Vagina (tissue), 2 donors: ENCODE measurements at regions not wholly inside any gene's neighbourhood (a gene's known extent, or its start where the extent isn't known, plus 50 kb on each side); places are given as distances from the start of the nearest gene placed in this dataset.

ENCODE experiments used
- DNase-seq, 2 donors: peaks; one replicate each; pipeline ENCODE4 v3.0.0-alpha.2; 2017; ENCODE audit errors: extremely low spot score in 2 of 2
- H3K27ac ChIP-seq: fragments of 200-600 bp; sonication (generic); one replicate; pipeline ENCODE4 v1.5.1; 2019
- H3K27me3 ChIP-seq: fragments of 200-600 bp; sonication (generic); one replicate; pipeline ENCODE4 v1.5.1; 2019
- H3K36me3 ChIP-seq, 2 donors: fragments of 200-600 bp; sonication (generic); one replicate each; pipeline ENCODE4 v1.5.1; 2017 to 2019
- H3K4me1 ChIP-seq: fragments of 200-600 bp; sonication (generic); one replicate; pipeline ENCODE4 v1.5.1; 2019
- H3K4me3 ChIP-seq, 2 donors: fragments of 200-600 bp; sonication (generic); 1 replicate in 1 of 2; 2 replicates in 1 of 2; pipeline ENCODE4 v1.5.1; 2016 to 2019
- H3K9me3 ChIP-seq: fragments of 200-600 bp; sonication (generic); one replicate; pipeline ENCODE4 v1.5.1; 2019
- CTCF ChIP-seq, 3 experiments: fragments of 450-650 bp in 2 of 3; fragments of 200-600 bp in 1 of 3; sonication (generic) in 1 of 3; IDR thresholded peaks; one replicate each; pipeline ENCODE4 v1.5.1; 2017 to 2019; ENCODE audit warnings: antibody characterized with exemption in 3 of 3, mild to moderate bottlenecking in 2 of 3, moderate library complexity in 2 of 3
- POLR2A ChIP-seq, 2 donors: fragments of 450-650 bp; IDR thresholded peaks; one replicate each; pipeline ENCODE4 v1.6.1; 2017; ENCODE audit warnings: antibody characterized with exemption in 2 of 2, mild to moderate bottlenecking in 2 of 2, moderate library complexity in 2 of 2
- POLR2AphosphoS5 ChIP-seq, 2 donors: sonication (generic); formaldehyde crosslinking; IDR thresholded peaks; one replicate each; pipeline ENCODE4 v1.9.0; 2017; ENCODE audit warnings: antibody characterized with exemption in 2 of 2, mild to moderate bottlenecking in 2 of 2, low read depth in 1 of 2; ENCODE audit not compliant: insufficient read depth in 1 of 2
- intact Hi-C: fragments of 100-400 bp; cut with DNase I; formaldehyde crosslinking; loops from one replicate; pipeline ENCODE4 v1.15.1; 2023

- intact Hi-C loops: no loop called here
- H3K4me1 ChIP-seq: no peaks in the 10 kb centered on the region
- no peaks in the 10 kb centered on the region for H3K9me3 ChIP-seq
- H3K4me3 ChIP-seq: no peak overlapping the region
- TF ChIP-seq CTCF (IDR thresholded peaks at IDR 0.05): no peak
- no peak for TF ChIP-seq POLR2A (IDR thresholded peaks at IDR 0.05)
- no peak for TF ChIP-seq POLR2AphosphoS5 (IDR thresholded peaks at IDR 0.05; ENCODE audit: insufficient read depth in 1 of 2, low read depth in 1 of 2)
- no peaks in the 10 kb centered on the region for H3K27me3 ChIP-seq
- H3K27ac ChIP-seq: no peak overlapping the region
- H3K36me3 ChIP-seq: no peaks in the 10 kb centered on the region
- DNase-seq: no peak
These were observed 274.3 kb downstream of the FGF9 start for GRCh38 chr13:21945195-21945594.

- no peak overlapping the region for H3K4me3 ChIP-seq
- no peaks in the 10 kb centered on the region for H3K36me3 ChIP-seq
- DNase-seq: no peak
- intact Hi-C loops: no loop called here
- no peaks in the 10 kb centered on the region for H3K4me1 ChIP-seq
- no peaks in the 10 kb centered on the region for H3K9me3 ChIP-seq
- no peaks in the 10 kb centered on the region for H3K27me3 ChIP-seq
- no peak for TF ChIP-seq POLR2AphosphoS5 (IDR thresholded peaks at IDR 0.05; ENCODE audit: insufficient read depth in 1 of 2, low read depth in 1 of 2)
- no peak for TF ChIP-seq POLR2A (IDR thresholded peaks at IDR 0.05)
- TF ChIP-seq CTCF (IDR thresholded peaks at IDR 0.05): no peak
- H3K27ac ChIP-seq: no peak overlapping the region
These were observed 276.1 kb downstream of the FGF9 start for GRCh38 chr13:21946964-21947363.

GRCh38 chr13:21948769-21949474 lies 278.0 kb downstream of the FGF9 start:
- no peaks in the 10 kb centered on the region for H3K36me3 ChIP-seq
- no peaks in the 10 kb centered on the region for H3K9me3 ChIP-seq
- H3K27ac ChIP-seq: no peak overlapping the region
- TF ChIP-seq POLR2AphosphoS5 (IDR thresholded peaks at IDR 0.05; ENCODE audit: insufficient read depth in 1 of 2, low read depth in 1 of 2) (no peak), CTCF (IDR thresholded peaks at IDR 0.05) (no peak), POLR2A (IDR thresholded peaks at IDR 0.05) (no peak)
- intact Hi-C loops: no loop called here
- H3K4me3 ChIP-seq: no peak overlapping the region
- no peaks in the 10 kb centered on the region for H3K27me3 ChIP-seq
- H3K4me1 ChIP-seq: no peaks in the 10 kb centered on the region
- no peak for DNase-seq

- DNase-seq: no peak
- intact Hi-C loops: no loop called here
- TF ChIP-seq CTCF (IDR thresholded peaks at IDR 0.05) (no peak), POLR2AphosphoS5 (IDR thresholded peaks at IDR 0.05; ENCODE audit: insufficient read depth in 1 of 2, low read depth in 1 of 2) (no peak), POLR2A (IDR thresholded peaks at IDR 0.05) (no peak)
- Histone ChIP-seq H3K27ac (no peak overlapping the region), H3K9me3 (no peaks in the 10 kb centered on the region), H3K27me3 (no peaks in the 10 kb centered on the region), H3K4me1 (no peaks in the 10 kb centered on the region), H3K4me3 (no peak overlapping the region), H3K36me3 (no peaks in the 10 kb centered on the region)
These were observed 279.1 kb downstream of the FGF9 start for GRCh38 chr13:21949818-21950429.

GRCh38 chr13:21956666-21957065 lies 285.8 kb downstream of the FGF9 start:
- TF ChIP-seq POLR2A (IDR thresholded peaks at IDR 0.05) (no peak), POLR2AphosphoS5 (IDR thresholded peaks at IDR 0.05; ENCODE audit: insufficient read depth in 1 of 2, low read depth in 1 of 2) (no peak), CTCF (IDR thresholded peaks at IDR 0.05) (no peak)
- H3K9me3 ChIP-seq: no peaks in the 10 kb centered on the region
- no peaks in the 10 kb centered on the region for H3K36me3 ChIP-seq
- intact Hi-C loops: no loop called here
- H3K27me3 ChIP-seq: no peaks in the 10 kb centered on the region
- no peak overlapping the region for H3K27ac ChIP-seq
- H3K4me1 ChIP-seq: no peaks in the 10 kb centered on the region
- DNase-seq: no peak
- no peak overlapping the region for H3K4me3 ChIP-seq
